Loucy (cell line): ENCODE measurements at regions not wholly inside any gene's neighbourhood (a gene's known extent, or its start where the extent isn't known, plus 50 kb on each side); places are given as distances from the start of the nearest gene placed in this dataset.

Experiments
- H2AFZ ChIP-seq: fragments of 200-600 bp; sonication (generic); 2 replicates; pipeline ENCODE4 v1.6.0; 2016; ENCODE audit warnings: antibody characterized with exemption, mild to moderate bottlenecking, low read length, moderate library complexity
- H3F3A ChIP-seq: fragments of 200-600 bp; 2 replicates; pipeline ENCODE4 v1.6.0; 2016; ENCODE audit warnings: antibody characterized with exemption, low read depth, mild to moderate bottlenecking
- H3K27me3 ChIP-seq: fragments of 200-600 bp; sonication (generic); 2 replicates; pipeline ENCODE4 v1.6.1; 2014; ENCODE audit warnings: low read length, mild to moderate bottlenecking; ENCODE audit not compliant: insufficient read depth, poor library complexity, severe bottlenecking
- H3K36me3 ChIP-seq: fragments of 200-600 bp; sonication (generic); 2 replicates; pipeline ENCODE4 v1.6.1; 2016; ENCODE audit warnings: low read length; ENCODE audit not compliant: insufficient read depth
- H3K4me1 ChIP-seq: fragments of 200-600 bp; sonication (generic); 2 replicates; pipeline ENCODE4 v1.5.1; 2014; ENCODE audit warnings: low read length, mild to moderate bottlenecking; ENCODE audit not compliant: insufficient read depth, poor library complexity, severe bottlenecking
- H3K4me2 ChIP-seq: fragments of 200-600 bp; sonication (generic); 2 replicates; pipeline ENCODE4 v1.6.0; 2014; ENCODE audit warnings: antibody characterized with exemption, low read length, low read depth, mild to moderate bottlenecking; ENCODE audit not compliant: poor library complexity, severe bottlenecking
- H3K4me3 ChIP-seq: fragments of 200-600 bp; sonication (generic); 2 replicates; pipeline ENCODE4 v1.5.1; 2014; ENCODE audit warnings: low read length, mild to moderate bottlenecking, mixed read lengths; ENCODE audit not compliant: poor library complexity, severe bottlenecking
- H3K79me2 ChIP-seq: fragments of 200-600 bp; sonication (generic); 2 replicates; pipeline ENCODE4 v1.6.1; 2014; ENCODE audit warnings: low read length; ENCODE audit not compliant: insufficient read depth
- H3K9ac ChIP-seq: fragments of 200-600 bp; sonication (generic); 2 replicates; pipeline ENCODE4 v1.6.0; 2014; ENCODE audit warnings: mild to moderate bottlenecking, low read depth, low read length, moderate library complexity; ENCODE audit not compliant: poor library complexity, severe bottlenecking
- H3K9me2 ChIP-seq: fragments of 200-600 bp; sonication (generic); replicated peaks from 2 replicates; pipeline ENCODE4 v1.6.1; 2016; ENCODE audit warnings: low read depth, low read length, mixed read lengths
- H3K9me3 ChIP-seq: fragments of 200-600 bp; sonication (generic); 2 replicates; pipeline ENCODE4 v1.6.1; 2014; ENCODE audit warnings: mild to moderate bottlenecking, antibody characterized with exemption, low read length, low read depth; ENCODE audit not compliant: insufficient read depth
- H4K20me1 ChIP-seq: fragments of 200-600 bp; sonication (generic); 2 replicates; pipeline ENCODE4 v1.6.0; 2014; ENCODE audit warnings: antibody characterized with exemption, low read length, mild to moderate bottlenecking; ENCODE audit not compliant: insufficient read depth, poor library complexity, severe bottlenecking
- CTCF ChIP-seq: fragments of 200-600 bp; sonication (generic); conservative IDR thresholded peaks from 2 replicates; pipeline ENCODE4 v1.5.1; 2014; ENCODE audit warnings: mild to moderate bottlenecking, antibody characterized with exemption, low read length
- EZH2phosphoT487 ChIP-seq: fragments of 200-600 bp; IDR thresholded peaks from 2 replicates; pipeline ENCODE4 v1.6.1; 2018; ENCODE audit warnings: antibody characterized with exemption, mild to moderate bottlenecking, moderate library complexity, borderline replicate concordance

- TF ChIP-seq EZH2phosphoT487 (no peak), CTCF (no peak)
- no peaks in the 10 kb centered on the region for H3K9me2 ChIP-seq
- no peaks in the 10 kb centered on the region for H3K36me3 ChIP-seq
- no peak overlapping the region for H3K4me3 ChIP-seq
- H3K4me1 ChIP-seq = no peaks in the 10 kb centered on the region
- H3K79me2 ChIP-seq = no peaks in the 10 kb centered on the region
- H2AFZ ChIP-seq = no peak overlapping the region
- H3K9me3 ChIP-seq = no peaks in the 10 kb centered on the region
- H3K9ac ChIP-seq = no peak overlapping the region
- H3K27me3 ChIP-seq = no peaks in the 10 kb centered on the region
- H4K20me1 ChIP-seq = no peaks in the 10 kb centered on the region
- no peak overlapping the region for H3K4me2 ChIP-seq
- H3F3A ChIP-seq = no peaks in the 10 kb centered on the region
Measured at GRCh38 chr16:73287859-73288405, 240.0 kb upstream of the ZFHX3 start.

GRCh38 chr16:73286346-73287267 lies 238.7 kb upstream of the ZFHX3 start:
- Histone ChIP-seq H3K9ac (no peak overlapping the region), H4K20me1 (no peaks in the 10 kb centered on the region), H2AFZ (no peak overlapping the region), H3K36me3 (no peaks in the 10 kb centered on the region), H3K27me3 (no peaks in the 10 kb centered on the region), H3K79me2 (no peaks in the 10 kb centered on the region), H3K4me3 (no peak overlapping the region), H3K4me1 (no peaks in the 10 kb centered on the region), H3F3A (no peaks in the 10 kb centered on the region), H3K9me3 (no peaks in the 10 kb centered on the region), H3K9me2 (no peaks in the 10 kb centered on the region), H3K4me2 (no peak overlapping the region)
- TF ChIP-seq CTCF (no peak), EZH2phosphoT487 (no peak)

- Histone ChIP-seq H3K4me1 (no peaks in the 10 kb centered on the region), H4K20me1 (no peaks in the 10 kb centered on the region), H3K4me3 (no peak overlapping the region), H2AFZ (no peak overlapping the region), H3K9me2 (no peaks in the 10 kb centered on the region), H3K79me2 (no peaks in the 10 kb centered on the region), H3K4me2 (no peak overlapping the region), H3K9ac (no peak overlapping the region), H3K36me3 (no peaks in the 10 kb centered on the region), H3K9me3 (no peaks in the 10 kb centered on the region), H3F3A (no peaks in the 10 kb centered on the region), H3K27me3 (no peaks in the 10 kb centered on the region)
- no peak for TF ChIP-seq EZH2phosphoT487
- no peak for TF ChIP-seq CTCF
Measured at GRCh38 chr16:73285436-73286201, 237.7 kb upstream of the ZFHX3 start.
